SK-N-SH (cell line): ENCODE measurements at regions not wholly inside any gene's neighbourhood (a gene's known extent, or its start where the extent isn't known, plus 50 kb on each side); places are given as distances from the start of the nearest gene placed in this dataset.

Experiments used
- CTCF ChIA-PET: fragments of 300-600, 350-600 bp; formaldehyde crosslinking; extraction: SDS; loops from one replicate; lab custom pipeline; 2021; lab: Yijun Ruan, JAX
- POLR2A ChIA-PET: fragments of 350-600 bp; sonication (Branson Sonifier 250); formaldehyde crosslinking; extraction: SDS; loops from one replicate; lab custom pipeline; 2020; ENCODE audit warnings: antibody characterized with exemption, inconsistent platforms; lab: Yijun Ruan, JAX
- DNase-seq: peaks from one replicate; pipeline ENCODE4 v3.0.0; 2012
- H2AFZ ChIP-seq: fragments of 200-600 bp; sonication (generic); 2 replicates; pipeline ENCODE4 v1.8.1; 2016; ENCODE audit warnings: antibody characterized with exemption, mild to moderate bottlenecking, low read depth
- H3F3A ChIP-seq: fragments of 200-600 bp; sonication (generic); replicated peaks from 2 replicates; pipeline ENCODE3; 2016; ENCODE audit warnings: antibody characterized with exemption, mild to moderate bottlenecking; ENCODE audit not compliant: insufficient read depth
- H3K27ac ChIP-seq, 2 experiments: fragments of 200-500 bp in 1 of 2; fragments of 200-600 bp in 1 of 2; sonication (Bioruptor generic) in 1 of 2; sonication (generic), shearing (Covaris generic) in 1 of 2; 2 replicates each; pipeline versions ENCODE4 v1.5.1 to v1.6.1; 2014 to 2016; ENCODE audit warnings: low read depth in 2 of 2, inconsistent platforms in 1 of 2, low read length in 1 of 2, mild to moderate bottlenecking in 1 of 2, mixed read lengths in 1 of 2
- H3K27me3 ChIP-seq: fragments of 200-600 bp; sonication (generic), shearing (Covaris generic); 2 replicates; pipeline ENCODE4 v1.6.1; 2016; ENCODE audit warnings: mixed run types; ENCODE audit not compliant: insufficient read depth
- H3K36me3 ChIP-seq, 2 experiments: fragments of 200-500 bp in 1 of 2; fragments of 200-600 bp in 1 of 2; sonication (Bioruptor generic) in 1 of 2; sonication (generic) in 1 of 2; replicated peaks in 1 of 2; 2 replicates each; pipeline versions ENCODE3 to v1.5.1; 2014 to 2016; ENCODE audit warnings: low read length in 1 of 2, mild to moderate bottlenecking in 1 of 2; ENCODE audit not compliant: insufficient read depth in 2 of 2, control insufficient read depth in 1 of 2
- H3K4me1 ChIP-seq, 2 experiments: fragments of 200-500 bp in 1 of 2; fragments of 200-600 bp in 1 of 2; sonication (Bioruptor generic) in 1 of 2; sonication (generic), shearing (Covaris generic) in 1 of 2; 2 replicates each; pipeline versions ENCODE4 v1.5.1 to v1.6.1; 2014 to 2016; ENCODE audit warnings: low read depth in 1 of 2, low read length in 1 of 2, mixed run types in 1 of 2; ENCODE audit not compliant: insufficient read depth in 2 of 2, control insufficient read depth in 1 of 2
- H3K4me2 ChIP-seq: fragments of 200-600 bp; sonication (generic), shearing (Covaris generic); 2 replicates; pipeline ENCODE4 v1.6.1; 2017; ENCODE audit warnings: mixed run types
- H3K4me3 ChIP-seq, 2 experiments: fragments of 200-500 bp in 1 of 2; fragments of 200-600 bp in 1 of 2; sonication (Bioruptor generic) in 1 of 2; sonication (generic), shearing (Covaris generic) in 1 of 2; 2 replicates each; pipeline versions ENCODE4 v1.5.1 to v1.8.1; 2014 to 2016; ENCODE audit warnings: low read depth in 2 of 2, inconsistent platforms in 1 of 2, low read length in 1 of 2, mild to moderate bottlenecking in 1 of 2, mixed read lengths in 1 of 2, moderate library complexity in 1 of 2
- H3K79me2 ChIP-seq: fragments of 200-600 bp; sonication (generic); 2 replicates; pipeline ENCODE4 v1.8.1; 2017; ENCODE audit warnings: mild to moderate bottlenecking; ENCODE audit not compliant: insufficient read depth
- H3K9ac ChIP-seq: fragments of 200-600 bp; sonication (generic); 2 replicates; pipeline ENCODE4 v1.6.1; 2017; ENCODE audit warnings: mixed run types
- H3K9me2 ChIP-seq: fragments of 200-600 bp; sonication (generic); 2 replicates; pipeline ENCODE4 v1.6.1; 2017; ENCODE audit warnings: mixed run types
- H3K9me3 ChIP-seq: fragments of 200-600 bp; sonication (generic); 2 replicates; pipeline ENCODE4 v1.6.1; 2017; ENCODE audit warnings: mixed run types, mild to moderate bottlenecking, moderate library complexity
- H4K20me1 ChIP-seq: fragments of 200-600 bp; sonication (generic); 2 replicates; pipeline ENCODE4 v1.6.1; 2017; ENCODE audit warnings: mild to moderate bottlenecking, mixed run types; ENCODE audit not compliant: insufficient read depth
- CHD2 ChIP-seq: fragments of 150-350 bp; IDR thresholded peaks from 2 replicates; pipeline ENCODE4 v1.6.1; 2018; ENCODE audit warnings: low read length; ENCODE audit not compliant: partially characterized antibody
- EP300 ChIP-seq, 2 experiments: IDR thresholded peaks; 2 replicates each; pipeline versions ENCODE4 v1.4.0 to v1.6.1; 2012; ENCODE audit warnings: borderline replicate concordance in 1 of 2, low read depth in 1 of 2, low read length in 1 of 2
- EZH2phosphoT487 ChIP-seq: fragments of 200-600 bp; sonication (generic); IDR thresholded peaks from 2 replicates; pipeline ENCODE4 v1.6.1; 2017; ENCODE audit warnings: low read depth, mixed run types, mild to moderate bottlenecking, antibody characterized with exemption, moderate library complexity, borderline replicate concordance
- FOSL2 ChIP-seq: IDR thresholded peaks from 2 replicates; pipeline ENCODE4 v1.4.0; 2012; ENCODE audit warnings: low read depth, mild to moderate bottlenecking, moderate library complexity, borderline replicate concordance
- FOXJ3 ChIP-seq: sonication (generic); formaldehyde crosslinking; IDR thresholded peaks from 2 replicates; pipeline ENCODE4 v1.5.1; 2020; ENCODE audit warnings: mild to moderate bottlenecking, missing genetic modification reagents
- FOXM1 ChIP-seq: IDR thresholded peaks from 2 replicates; pipeline ENCODE4 v1.4.0; 2012; ENCODE audit warnings: low read depth, mild to moderate bottlenecking
- GABPA ChIP-seq: IDR thresholded peaks from 2 replicates; pipeline ENCODE4 v1.4.0; 2012; ENCODE audit warnings: low read depth, mild to moderate bottlenecking
- IRF3 ChIP-seq: fragments of 150-350 bp; IDR thresholded peaks from 2 replicates; pipeline ENCODE4 v1.6.1; 2016; ENCODE audit warnings: mild to moderate bottlenecking, low read depth, low read length
- JUND ChIP-seq: IDR thresholded peaks from 2 replicates; pipeline ENCODE4 v1.4.0; 2012
- MAX ChIP-seq: IDR thresholded peaks from 2 replicates; pipeline ENCODE4 v1.4.0; 2012; ENCODE audit warnings: low read depth
- MEF2A ChIP-seq: IDR thresholded peaks from 2 replicates; pipeline ENCODE4 v1.4.0; 2012; ENCODE audit warnings: low read depth, borderline replicate concordance
- NFIC ChIP-seq: IDR thresholded peaks from 2 replicates; pipeline ENCODE4 v1.4.0; 2012; ENCODE audit warnings: borderline replicate concordance
- NRF1 ChIP-seq: IDR thresholded peaks from 2 replicates; pipeline ENCODE4 v1.6.1; 2012; ENCODE audit warnings: low read depth, mild to moderate bottlenecking, low read length
- PBX3 ChIP-seq: IDR thresholded peaks from 2 replicates; pipeline ENCODE4; 2012
- RAD21 ChIP-seq: IDR thresholded peaks from 2 replicates; pipeline ENCODE4 v1.6.1; 2012; ENCODE audit warnings: mild to moderate bottlenecking, low read length
- RCOR1 ChIP-seq: fragments of 150-350 bp; IDR thresholded peaks from 2 replicates; pipeline ENCODE4 v1.6.1; 2017; ENCODE audit warnings: antibody characterized with exemption, low read length
- RFX5 ChIP-seq: IDR thresholded peaks from 2 replicates; pipeline ENCODE4 v1.6.1; 2012; ENCODE audit warnings: mild to moderate bottlenecking, improper control_type of control experiment, low read length
- RXRA ChIP-seq: IDR thresholded peaks from 2 replicates; pipeline ENCODE4 v1.4.0; 2012; ENCODE audit warnings: low read depth, mild to moderate bottlenecking, borderline replicate concordance
- SIN3A ChIP-seq: IDR thresholded peaks from 2 replicates; pipeline ENCODE4 v1.6.1; 2012; ENCODE audit warnings: low read depth, mild to moderate bottlenecking, low read length, moderate library complexity, borderline replicate concordance
- SMC3 ChIP-seq: IDR thresholded peaks from 2 replicates; pipeline ENCODE4 v1.6.1; 2012; ENCODE audit warnings: low read depth, low read length, improper control_type of control experiment
- TEAD4 ChIP-seq: IDR thresholded peaks from 2 replicates; pipeline ENCODE4 v1.4.0; 2012; ENCODE audit warnings: mild to moderate bottlenecking, borderline replicate concordance; ENCODE audit not compliant: insufficient read depth
- ZBTB33 ChIP-seq: IDR thresholded peaks from 2 replicates; pipeline ENCODE4 v1.4.0; 2012; ENCODE audit warnings: low read depth, borderline replicate concordance
- WGBS: methylation state at CpG from one replicate; pipeline ENCODE4 v1.1.6; 2017; ENCODE audit warnings: low lambda C conversion rate; 5-methylcytosine and 5-hydroxymethylcytosine counted together

DNA sequence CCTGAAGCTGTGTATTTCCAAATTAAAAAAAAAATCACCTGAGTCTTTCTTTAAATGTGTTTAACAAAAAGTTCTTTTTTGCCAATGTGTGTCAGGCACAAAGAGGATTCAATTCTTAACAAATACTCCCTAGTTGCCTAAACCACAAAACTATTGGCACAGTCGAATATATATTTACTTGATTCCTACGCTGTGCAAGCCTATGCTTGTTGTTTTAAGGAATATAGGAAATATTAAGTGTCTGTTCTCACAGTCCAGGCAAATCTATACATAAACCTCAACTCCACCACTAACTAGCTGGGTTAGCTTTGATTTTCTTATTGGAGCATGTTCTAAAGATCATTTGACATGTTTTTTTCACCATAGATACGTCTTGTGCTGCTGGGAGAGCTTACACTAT lies 571.0 kb downstream of the PYDC2 start:
- no peaks in the 10 kb centered on the region for H3K9me2 ChIP-seq
- no peak overlapping the region for H3K4me2 ChIP-seq
- TF ChIP-seq MEF2A (no peak), RCOR1 (no peak), RFX5 (no peak), MAX (no peak), IRF3 (no peak), EP300 (IDR thresholded peaks at IDR 0.05; ENCODE audit: borderline replicate concordance in 1 of 2, low read depth in 1 of 2, low read length in 1 of 2) (no peak), ZBTB33 (no peak), SMC3 (no peak), CHD2 (no peak), JUND (no peak)
- no peaks in the 10 kb centered on the region for H3K27me3 ChIP-seq
- POLR2A ChIA-PET, result no interaction called here
- no peak overlapping the region for H3K4me3 ChIP-seq
- H3K27ac ChIP-seq, result no peak overlapping the region
- H2AFZ ChIP-seq, result no peak overlapping the region
- no peak overlapping the region for H3K9ac ChIP-seq
- WGBS, result 2% methylated on average over 3 of the region's 3 CpGs
- H3K79me2 ChIP-seq, result no peaks in the 10 kb centered on the region
- no peaks in the 10 kb centered on the region for H3K4me1 ChIP-seq
- H3F3A ChIP-seq, result no peaks in the 10 kb centered on the region
- no peaks in the 10 kb centered on the region for H4K20me1 ChIP-seq
- CTCF ChIA-PET, result no interaction called here
- DNase-seq, result no peak
- no peaks in the 10 kb centered on the region for H3K36me3 ChIP-seq
- no peaks in the 10 kb centered on the region for H3K9me3 ChIP-seq

DNA sequence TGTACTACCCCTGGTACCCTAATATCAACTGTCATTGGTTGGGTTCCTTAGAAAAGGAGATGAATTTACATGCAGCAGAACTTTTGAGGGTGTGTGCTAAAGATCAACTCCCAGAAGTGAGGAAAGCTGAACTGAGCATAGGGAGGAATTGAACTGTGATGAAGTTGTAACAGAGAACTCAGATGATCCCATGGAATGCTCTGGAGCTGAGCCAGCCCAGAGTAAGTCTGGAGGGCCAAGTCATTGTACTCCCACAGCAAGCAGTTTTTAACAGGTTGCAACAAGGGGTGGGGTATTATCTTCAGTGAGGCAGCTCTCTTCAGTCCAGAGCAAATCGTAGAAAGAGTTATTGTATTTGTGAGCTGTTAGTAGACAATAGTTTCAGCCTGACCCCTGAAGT lies 572.3 kb downstream of the PYDC2 start:
- Histone ChIP-seq H2AFZ (no peak overlapping the region), H3K9me2 (no peaks in the 10 kb centered on the region), H3K27me3 (no peaks in the 10 kb centered on the region), H3K27ac (no peak overlapping the region), H3K79me2 (no peaks in the 10 kb centered on the region), H3K4me1 (no peaks in the 10 kb centered on the region), H3K36me3 (no peaks in the 10 kb centered on the region), H3K9me3 (no peaks in the 10 kb centered on the region), H3K9ac (no peak overlapping the region), H4K20me1 (no peaks in the 10 kb centered on the region), H3K4me3 (no peak overlapping the region), H3F3A (no peaks in the 10 kb centered on the region), H3K4me2 (no peak overlapping the region)
- DNase-seq, result no peak
- POLR2A ChIA-PET, result no interaction called here
- WGBS, result 0% methylated on average over 1 of the region's 1 CpG
- CTCF ChIA-PET, result no interaction called here
- TF ChIP-seq GABPA (no peak), RAD21 (no peak), JUND (no peak), CHD2 (no peak), FOXJ3 (CRISPR knock-in tag) (no peak), RFX5 (no peak), FOSL2 (no peak), FOXM1 (no peak), RXRA (no peak), PBX3 (no peak), EP300 (IDR thresholded peaks at IDR 0.05; ENCODE audit: borderline replicate concordance in 1 of 2, low read depth in 1 of 2, low read length in 1 of 2) (no peak), NFIC (no peak), NRF1 (no peak), EZH2phosphoT487 (no peak), TEAD4 (no peak), SIN3A (no peak)
